GM19238 (cell line): ENCODE measurements at regions not wholly inside any gene's neighbourhood (a gene's known extent, or its start where the extent isn't known, plus 50 kb on each side); places are given as distances from the start of the nearest gene placed in this dataset.

ENCODE experiments used
- DNase-seq: peaks from one replicate; pipeline ENCODE4 v3.0.0; 2011; ENCODE audit warnings: low spot score; ENCODE audit not compliant: insufficient read length

- DNase-seq: no peak
Observed at GRCh38 chr2:20523073-20523798, 76.4 kb downstream of the RHOB start.

- DNase-seq: no peak
Observed at GRCh38 chr2:20523799-20524187, 76.9 kb downstream of the RHOB start.

GRCh38 chr2:20524412-20525040, 77.7 kb downstream of the RHOB start:
- DNase-seq: peak; percentile 57

GRCh38 chr2:20525041-20526035, 78.5 kb downstream of the RHOB start:
- DNase-seq: peak; percentile 59

- DNase-seq: no peak
Observed at GRCh38 chr2:20526160-20526559, 79.3 kb downstream of the RHOB start.

- DNase-seq: no peak
Observed at GRCh38 chr2:20526708-20527107, 79.8 kb downstream of the RHOB start.

GRCh38 chr2:20528713-20529112, 81.8 kb downstream of the RHOB start:
- no peak for DNase-seq

GRCh38 chr2:20530520-20530919, 83.6 kb downstream of the RHOB start:
- no peak for DNase-seq

GRCh38 chr2:20531633-20532262, 84.9 kb downstream of the RHOB start:
- no peak for DNase-seq

- no peak for DNase-seq
Observed at GRCh38 chr2:20532634-20533437, 86.0 kb downstream of the RHOB start.

- DNase-seq: no peak
Observed at GRCh38 chr2:20533993-20534622, 87.2 kb downstream of the RHOB start.

- no peak for DNase-seq
Observed at GRCh38 chr2:20534913-20535801, 88.3 kb downstream of the RHOB start.

- DNase-seq: no peak
Observed at GRCh38 chr2:20536619-20537422, 89.9 kb downstream of the RHOB start.

GRCh38 chr2:20537423-20538307, 90.8 kb downstream of the RHOB start:
- no peak for DNase-seq

- DNase-seq: no peak
Observed at GRCh38 chr2:20538308-20539132, 91.6 kb downstream of the RHOB start.

- DNase-seq: no peak
Observed at GRCh38 chr2:20539133-20539719, 92.4 kb downstream of the RHOB start.
